Body of pancreas (tissue), 4 donors: ENCODE measurements at regions not wholly inside any gene's neighbourhood (a gene's known extent, or its start where the extent isn't known, plus 50 kb on each side); places are given as distances from the start of the nearest gene placed in this dataset.

Experiments
- CTCF ChIP-seq, 7 experiments: fragments of 450-650 bp in 4 of 7; fragments of 200-600 bp in 3 of 7; sonication (generic) in 3 of 7; IDR thresholded peaks; one replicate each; pipeline ENCODE4 v1.5.1; 2016 to 2019; ENCODE audit warnings: antibody characterized with exemption in 7 of 7
- POLR2A ChIP-seq, 3 donors: fragments of 450-650 bp; IDR thresholded peaks; one replicate each; pipeline ENCODE4 v1.6.1; 2016; ENCODE audit warnings: antibody characterized with exemption in 3 of 3, mild to moderate bottlenecking in 2 of 3

GRCh38 chr7:45349090-45349489, 191.5 kb downstream of the RAMP3 start:
- TF ChIP-seq CTCF (IDR thresholded peaks at IDR 0.05) (no peak), POLR2A (IDR thresholded peaks at IDR 0.05) (no peak)
